Right atrium auricular region (tissue), 2 donors: ENCODE measurements at regions not wholly inside any gene's neighbourhood (a gene's known extent, or its start where the extent isn't known, plus 50 kb on each side); places are given as distances from the start of the nearest gene placed in this dataset.
"Not testable (repeated sequence)": the region's sequence is repeated elsewhere in the genome, so short reads cannot be mapped to it uniquely, and the experiment has no call there.

ENCODE experiments used
- DNase-seq: peaks from one replicate; pipeline ENCODE4 v3.0.0-alpha.2; 2019; ENCODE audit warnings: low spot score
- H3K27ac ChIP-seq, 2 donors: fragments of 200-600 bp; sonication (generic); 1 replicate in 1 of 2; 2 replicates in 1 of 2; pipeline ENCODE4 v1.5.1; 2016 to 2019
- H3K27me3 ChIP-seq, 2 donors: fragments of 200-600 bp; sonication (generic); one replicate each; pipeline versions ENCODE4 v1.5.1 to v1.6.0; 2017 to 2019
- H3K36me3 ChIP-seq: fragments of 200-600 bp; sonication (generic); one replicate; pipeline ENCODE4 v1.5.1; 2016
- H3K4me1 ChIP-seq, 2 donors: fragments of 200-600 bp; sonication (generic); one replicate each; pipeline versions ENCODE4 v1.5.1 to v1.6.0; 2017 to 2019
- H3K4me3 ChIP-seq, 2 donors: fragments of 200-600 bp; sonication (generic); 1 replicate in 1 of 2; 2 replicates in 1 of 2; pipeline ENCODE4 v1.5.1; 2017 to 2019; ENCODE audit warnings: mild to moderate bottlenecking in 1 of 2, moderate library complexity in 1 of 2
- H3K9me3 ChIP-seq, 2 donors: fragments of 200-600 bp; sonication (generic); one replicate each; pipeline ENCODE4 v1.5.1; 2019
- TF ChIP-seq, protein P1 (sequence below), 2 donors: fragments of 200-600 bp; sonication (generic); IDR thresholded peaks; one replicate each; pipeline ENCODE4 v1.5.1; 2019; ENCODE audit warnings: antibody characterized with exemption in 2 of 2

DNA sequence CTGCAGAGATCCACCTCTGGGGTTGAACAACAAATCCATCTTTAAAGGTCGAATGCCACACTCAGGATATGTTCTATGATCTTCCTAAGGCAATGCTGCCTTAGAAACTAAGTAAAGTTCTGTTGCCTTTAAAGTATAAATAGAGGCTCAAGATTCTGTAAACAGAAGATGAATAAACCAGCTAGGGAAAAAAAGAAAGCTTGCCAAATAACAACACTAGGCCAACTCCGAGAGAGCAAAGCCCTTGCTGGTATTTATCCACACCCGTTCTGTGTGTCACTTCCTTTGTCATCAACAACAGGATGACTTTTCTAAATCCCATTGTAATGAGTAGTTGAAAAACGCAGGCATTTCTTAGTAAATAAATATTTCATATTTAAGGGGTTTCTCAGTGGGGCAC, 330.0 kb upstream of the GLI3 start:
- Histone ChIP-seq H3K27me3 (no peaks in the 10 kb centered on the region), H3K36me3 (no peaks in the 10 kb centered on the region), H3K4me3 (no peak overlapping the region), H3K27ac (no peak overlapping the region), H3K4me1 (no peaks in the 10 kb centered on the region), H3K9me3 (peaks cover 0 to 28% of the 10 kb centered on the region in 2 donors)
- DNase-seq: no peak
- TF ChIP-seq, protein P1, sequence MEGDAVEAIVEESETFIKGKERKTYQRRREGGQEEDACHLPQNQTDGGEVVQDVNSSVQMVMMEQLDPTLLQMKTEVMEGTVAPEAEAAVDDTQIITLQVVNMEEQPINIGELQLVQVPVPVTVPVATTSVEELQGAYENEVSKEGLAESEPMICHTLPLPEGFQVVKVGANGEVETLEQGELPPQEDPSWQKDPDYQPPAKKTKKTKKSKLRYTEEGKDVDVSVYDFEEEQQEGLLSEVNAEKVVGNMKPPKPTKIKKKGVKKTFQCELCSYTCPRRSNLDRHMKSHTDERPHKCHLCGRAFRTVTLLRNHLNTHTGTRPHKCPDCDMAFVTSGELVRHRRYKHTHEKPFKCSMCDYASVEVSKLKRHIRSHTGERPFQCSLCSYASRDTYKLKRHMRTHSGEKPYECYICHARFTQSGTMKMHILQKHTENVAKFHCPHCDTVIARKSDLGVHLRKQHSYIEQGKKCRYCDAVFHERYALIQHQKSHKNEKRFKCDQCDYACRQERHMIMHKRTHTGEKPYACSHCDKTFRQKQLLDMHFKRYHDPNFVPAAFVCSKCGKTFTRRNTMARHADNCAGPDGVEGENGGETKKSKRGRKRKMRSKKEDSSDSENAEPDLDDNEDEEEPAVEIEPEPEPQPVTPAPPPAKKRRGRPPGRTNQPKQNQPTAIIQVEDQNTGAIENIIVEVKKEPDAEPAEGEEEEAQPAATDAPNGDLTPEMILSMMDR (IDR thresholded peaks at IDR 0.05): no peak

DNA sequence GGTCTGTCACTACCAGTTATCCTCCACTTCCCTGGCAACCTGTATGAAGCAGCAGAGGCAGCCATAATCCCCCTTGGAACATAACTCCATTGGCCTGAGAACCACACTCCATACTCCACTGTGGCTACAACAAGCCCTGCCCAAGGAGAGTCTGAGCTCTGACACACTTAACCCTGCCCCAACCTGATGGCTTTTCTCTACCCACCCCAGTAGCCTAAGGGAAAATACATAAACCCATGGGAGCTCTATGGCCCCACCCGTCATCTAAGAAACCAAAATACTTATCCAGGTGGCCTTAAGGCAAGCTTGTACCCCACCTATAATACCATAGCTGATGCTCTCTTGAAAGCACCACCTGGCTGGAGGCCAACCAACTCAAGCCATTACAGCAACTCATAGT, 324.8 kb upstream of the GLI3 start:
- H3K4me1 ChIP-seq: no peaks in the 10 kb centered on the region
- TF ChIP-seq, protein P1 (IDR thresholded peaks at IDR 0.05): no peak
- no peak overlapping the region for H3K27ac ChIP-seq
- no peak for DNase-seq
- H3K36me3 ChIP-seq: no peaks in the 10 kb centered on the region
- H3K27me3 ChIP-seq: no peaks in the 10 kb centered on the region
- H3K4me3 ChIP-seq: no peak overlapping the region
- H3K9me3 ChIP-seq: peaks cover 0 to 34% of the 10 kb centered on the region in 2 donors

DNA sequence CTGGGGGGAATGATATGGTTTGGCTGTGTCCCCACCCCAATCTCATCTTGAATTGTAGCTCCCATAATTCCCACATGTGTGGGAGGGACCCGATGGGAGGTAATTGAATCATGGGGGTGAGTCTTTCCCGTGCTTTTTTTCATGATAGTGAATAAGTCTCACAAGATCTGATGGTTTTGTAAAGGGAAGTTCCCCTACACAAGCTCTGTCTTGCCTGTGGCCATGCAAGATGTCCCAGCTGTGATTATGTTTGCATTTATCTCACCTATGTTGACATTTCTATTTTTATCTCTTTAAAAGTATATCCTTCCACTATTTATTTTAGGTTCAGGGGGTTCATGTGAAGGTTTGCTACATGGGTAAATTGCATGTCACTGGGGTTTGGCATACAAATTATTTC, 323.9 kb upstream of the GLI3 start:
- DNase-seq: no peak
- no peak overlapping the region for H3K27ac ChIP-seq
- H3K27me3 ChIP-seq: no peaks in the 10 kb centered on the region
- TF ChIP-seq, protein P1 (IDR thresholded peaks at IDR 0.05): no peak
- H3K4me3 ChIP-seq: no peak overlapping the region
- no peaks in the 10 kb centered on the region for H3K4me1 ChIP-seq
- H3K36me3 ChIP-seq: no peaks in the 10 kb centered on the region
- peaks cover 0 to 34% of the 10 kb centered on the region in 2 donors for H3K9me3 ChIP-seq

DNA sequence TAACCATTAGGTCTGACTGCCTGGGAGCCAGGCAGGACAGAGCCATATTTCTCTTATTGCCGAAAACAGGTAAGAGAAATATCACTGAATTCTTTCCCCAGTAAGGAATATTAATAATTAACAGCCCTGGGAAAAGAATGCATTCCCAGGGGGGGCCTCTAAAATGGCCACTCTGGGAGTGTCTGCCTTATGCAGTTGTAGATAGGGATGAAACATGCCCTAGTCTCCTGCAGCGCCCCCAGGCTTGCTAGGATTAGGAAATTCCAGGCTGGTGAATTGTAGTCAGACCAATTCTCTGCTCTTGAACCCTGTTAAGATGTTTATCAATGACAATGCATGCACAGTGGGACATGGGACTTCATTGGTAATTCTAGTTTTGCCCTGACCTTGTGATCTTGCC, 317.9 kb upstream of the GLI3 start:
- not testable (repeated sequence) for H3K36me3 ChIP-seq, H3K27ac ChIP-seq, H3K4me3 ChIP-seq, H3K4me1 ChIP-seq, H3K27me3 ChIP-seq, DNase-seq
- H3K9me3 ChIP-seq: peaks cover 0 to 13% of the 10 kb centered on the region in 2 donors

DNA sequence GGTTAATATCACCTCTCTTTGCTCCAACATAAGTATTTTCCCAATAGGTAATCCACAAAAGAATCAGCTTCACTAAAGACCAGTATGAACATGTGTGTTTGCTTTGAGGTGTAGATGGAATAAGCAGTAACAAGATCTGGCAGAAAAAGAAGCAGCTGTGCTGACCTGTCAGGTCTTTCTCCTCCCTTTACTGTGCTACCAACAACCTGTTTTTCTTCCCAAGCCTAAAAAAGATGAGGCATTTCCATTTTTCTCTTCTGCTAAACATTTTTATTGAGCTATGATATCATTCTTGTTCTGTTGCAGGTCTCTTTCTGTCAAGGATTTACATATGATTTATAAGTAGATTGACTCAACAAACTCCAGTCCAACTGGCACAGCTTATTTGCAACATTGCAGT, 315.2 kb upstream of the GLI3 start:
- Histone ChIP-seq H3K9me3 (peaks cover 0 to 13% of the 10 kb centered on the region in 2 donors), H3K27ac (no peak overlapping the region), H3K36me3 (no peaks in the 10 kb centered on the region), H3K4me1 (no peaks in the 10 kb centered on the region), H3K4me3 (no peak overlapping the region), H3K27me3 (no peaks in the 10 kb centered on the region)
- TF ChIP-seq, protein P1 (IDR thresholded peaks at IDR 0.05): no peak
- no peak for DNase-seq

DNA sequence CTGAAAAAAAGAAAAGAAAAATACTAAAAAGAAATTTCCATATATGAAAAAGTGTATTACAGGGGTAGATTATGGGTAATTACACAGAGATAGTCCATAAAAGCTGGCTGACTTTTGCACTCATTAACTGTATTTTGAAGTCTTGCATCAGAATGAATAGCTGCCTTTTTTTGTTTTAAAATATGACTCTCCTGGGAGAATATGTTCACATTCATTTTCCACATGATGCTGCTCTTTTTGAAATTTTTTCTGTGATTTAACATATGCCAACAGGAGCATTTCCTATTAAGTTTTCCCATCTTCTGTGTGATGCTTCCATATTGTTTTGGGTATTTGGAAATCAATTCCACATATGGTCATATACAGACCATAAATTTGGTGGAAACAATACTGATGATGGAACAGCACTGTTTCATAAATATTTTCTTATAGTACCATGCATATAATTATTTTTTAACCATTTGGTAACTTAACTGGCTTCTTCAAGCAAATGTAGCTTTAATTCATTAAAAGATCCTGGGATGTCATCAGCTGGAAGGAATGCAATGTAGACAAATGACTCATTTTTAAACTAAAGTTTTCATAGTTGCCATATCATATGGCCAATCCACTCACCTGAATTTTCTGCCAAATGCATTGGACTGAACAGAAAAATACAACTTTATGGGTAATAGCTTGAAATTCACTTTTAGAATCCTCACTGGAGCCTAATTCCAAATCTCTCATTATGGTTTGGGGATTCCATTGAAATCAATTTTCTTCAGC, 313.9 kb upstream of the GLI3 start:
- no peak for DNase-seq
- H3K9me3 ChIP-seq: peaks cover 0 to 13% of the 10 kb centered on the region in 2 donors
- H3K36me3 ChIP-seq: no peaks in the 10 kb centered on the region
- no peaks in the 10 kb centered on the region for H3K27me3 ChIP-seq
- H3K4me3 ChIP-seq: no peak overlapping the region
- no peaks in the 10 kb centered on the region for H3K4me1 ChIP-seq
- TF ChIP-seq, protein P1 (IDR thresholded peaks at IDR 0.05): no peak
- H3K27ac ChIP-seq: no peak overlapping the region
